ENCODE measurements at regions not wholly inside any gene's neighbourhood (a gene's known extent, or its start where the extent isn't known, plus 50 kb on each side); places are given as distances from the start of the nearest gene placed in this dataset.

DNA sequence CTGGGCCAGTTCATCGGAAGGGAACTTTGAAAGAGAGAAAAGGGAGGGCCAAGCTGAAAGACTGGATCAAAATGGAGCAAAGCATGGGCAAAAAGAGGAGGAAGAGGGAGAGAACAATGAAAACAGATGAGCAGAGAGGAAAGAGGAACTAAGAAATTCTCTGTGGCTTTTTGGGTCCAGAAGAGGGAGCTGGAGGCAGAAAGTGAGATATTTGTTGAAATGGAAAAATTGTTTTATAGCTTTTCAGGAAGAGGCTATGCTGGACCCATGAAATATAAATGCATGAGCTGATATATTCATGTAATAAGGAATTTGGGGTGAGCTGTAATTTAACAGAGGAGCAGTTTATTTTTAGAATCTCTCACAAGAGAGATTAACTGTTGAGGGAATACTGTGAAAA is 457.3 kb downstream of the DMAC1 start:
- no peak for DNase-seq (ENCODE audit: low spot score)
- TF ChIP-seq, protein P1, sequence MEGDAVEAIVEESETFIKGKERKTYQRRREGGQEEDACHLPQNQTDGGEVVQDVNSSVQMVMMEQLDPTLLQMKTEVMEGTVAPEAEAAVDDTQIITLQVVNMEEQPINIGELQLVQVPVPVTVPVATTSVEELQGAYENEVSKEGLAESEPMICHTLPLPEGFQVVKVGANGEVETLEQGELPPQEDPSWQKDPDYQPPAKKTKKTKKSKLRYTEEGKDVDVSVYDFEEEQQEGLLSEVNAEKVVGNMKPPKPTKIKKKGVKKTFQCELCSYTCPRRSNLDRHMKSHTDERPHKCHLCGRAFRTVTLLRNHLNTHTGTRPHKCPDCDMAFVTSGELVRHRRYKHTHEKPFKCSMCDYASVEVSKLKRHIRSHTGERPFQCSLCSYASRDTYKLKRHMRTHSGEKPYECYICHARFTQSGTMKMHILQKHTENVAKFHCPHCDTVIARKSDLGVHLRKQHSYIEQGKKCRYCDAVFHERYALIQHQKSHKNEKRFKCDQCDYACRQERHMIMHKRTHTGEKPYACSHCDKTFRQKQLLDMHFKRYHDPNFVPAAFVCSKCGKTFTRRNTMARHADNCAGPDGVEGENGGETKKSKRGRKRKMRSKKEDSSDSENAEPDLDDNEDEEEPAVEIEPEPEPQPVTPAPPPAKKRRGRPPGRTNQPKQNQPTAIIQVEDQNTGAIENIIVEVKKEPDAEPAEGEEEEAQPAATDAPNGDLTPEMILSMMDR (IDR thresholded peaks at IDR 0.05; ENCODE audit: extremely low read depth, insufficient read depth, missing control alignments), result no peak
- in situ Hi-C loops (cut with MboI; ENCODE audit: low pct_unique_long_range_greater_than_20kb, low sequenced_read_pairs, unreplicated experiment), result no loop called here

DNA sequence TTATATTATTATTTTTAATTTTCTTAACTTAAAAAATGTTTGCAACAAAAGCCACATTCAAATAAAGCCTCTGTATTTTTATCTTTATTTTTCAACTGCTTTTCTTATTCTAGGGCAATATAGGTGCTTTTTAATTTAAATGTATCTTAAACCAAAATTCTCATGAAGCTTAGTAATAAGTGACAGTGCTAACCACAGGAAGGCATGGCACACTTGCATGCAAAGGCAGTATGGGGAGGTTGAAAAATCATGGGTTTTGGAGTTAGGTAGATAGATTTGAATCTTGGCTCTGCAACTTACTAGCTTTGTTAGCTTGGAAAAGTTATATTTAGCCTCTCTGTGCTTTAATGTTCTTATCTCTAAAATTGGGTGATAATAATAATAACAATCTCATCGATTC is 458.0 kb downstream of the DMAC1 start:
- no peak for DNase-seq (ENCODE audit: low spot score)
- TF ChIP-seq, protein P1 (IDR thresholded peaks at IDR 0.05; ENCODE audit: extremely low read depth, insufficient read depth, missing control alignments), result no peak
- in situ Hi-C loops (cut with MboI; ENCODE audit: low pct_unique_long_range_greater_than_20kb, low sequenced_read_pairs, unreplicated experiment), result no loop called here

DNA sequence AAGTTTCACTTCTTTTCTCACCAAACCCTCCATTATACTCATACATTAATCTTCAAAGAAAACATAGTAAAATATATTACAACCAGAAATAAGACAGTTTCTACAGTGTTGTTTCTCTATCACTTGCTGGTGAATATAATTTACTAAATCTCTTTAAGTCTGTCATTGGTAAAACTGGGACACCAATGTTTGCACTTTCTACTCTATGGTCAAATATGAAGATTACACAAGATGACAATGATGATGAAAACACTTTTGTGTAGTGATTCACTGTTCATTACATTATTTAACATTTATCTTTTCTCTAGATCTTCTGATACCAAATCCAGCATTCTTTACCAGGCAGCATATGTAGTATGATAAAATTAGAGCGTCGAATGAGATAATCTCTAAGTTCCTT is 459.1 kb downstream of the DMAC1 start:
- DNase-seq (ENCODE audit: low spot score), result no peak
- in situ Hi-C loops (cut with MboI; ENCODE audit: low pct_unique_long_range_greater_than_20kb, low sequenced_read_pairs, unreplicated experiment), result no loop called here
- TF ChIP-seq, protein P1 (IDR thresholded peaks at IDR 0.05; ENCODE audit: extremely low read depth, insufficient read depth, missing control alignments), result no peak

DNA sequence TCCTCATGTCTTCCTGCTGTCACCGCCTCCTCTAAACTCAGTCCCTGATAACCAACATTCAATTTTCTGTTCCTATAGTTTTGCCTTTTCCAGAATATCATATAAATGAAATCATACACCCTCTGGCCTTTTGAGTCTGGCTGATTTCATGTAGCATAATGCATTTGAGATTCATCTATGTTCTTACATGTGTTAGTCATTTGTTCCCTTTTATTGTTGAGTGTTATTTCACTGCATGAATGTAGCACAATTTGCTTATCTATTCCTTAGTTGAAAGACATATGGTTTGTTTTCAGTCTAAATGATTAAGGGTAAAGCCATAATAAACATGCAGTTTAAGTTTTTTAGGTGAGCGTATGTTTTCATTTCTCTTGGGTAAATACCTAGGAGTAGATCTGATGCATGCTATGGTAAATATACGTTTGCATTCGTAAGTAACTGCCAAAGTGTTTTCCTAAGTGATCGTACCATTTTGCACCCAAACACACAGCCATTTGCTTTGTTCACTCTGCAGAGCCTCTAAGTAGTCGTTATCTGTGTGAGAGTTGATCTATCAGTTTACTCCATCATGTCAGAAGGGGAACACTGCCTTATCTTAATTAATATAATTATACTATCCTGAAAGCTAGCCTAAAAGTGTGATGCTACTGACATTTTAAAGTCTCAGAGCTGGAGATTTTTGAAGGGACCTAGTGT is 460.8 kb downstream of the DMAC1 start:
- in situ Hi-C loops (cut with MboI; ENCODE audit: low pct_unique_long_range_greater_than_20kb, low sequenced_read_pairs, unreplicated experiment), result no loop called here
- no peak for DNase-seq (ENCODE audit: low spot score)
- TF ChIP-seq, protein P1 (IDR thresholded peaks at IDR 0.05; ENCODE audit: extremely low read depth, insufficient read depth, missing control alignments), result no peak

DNA sequence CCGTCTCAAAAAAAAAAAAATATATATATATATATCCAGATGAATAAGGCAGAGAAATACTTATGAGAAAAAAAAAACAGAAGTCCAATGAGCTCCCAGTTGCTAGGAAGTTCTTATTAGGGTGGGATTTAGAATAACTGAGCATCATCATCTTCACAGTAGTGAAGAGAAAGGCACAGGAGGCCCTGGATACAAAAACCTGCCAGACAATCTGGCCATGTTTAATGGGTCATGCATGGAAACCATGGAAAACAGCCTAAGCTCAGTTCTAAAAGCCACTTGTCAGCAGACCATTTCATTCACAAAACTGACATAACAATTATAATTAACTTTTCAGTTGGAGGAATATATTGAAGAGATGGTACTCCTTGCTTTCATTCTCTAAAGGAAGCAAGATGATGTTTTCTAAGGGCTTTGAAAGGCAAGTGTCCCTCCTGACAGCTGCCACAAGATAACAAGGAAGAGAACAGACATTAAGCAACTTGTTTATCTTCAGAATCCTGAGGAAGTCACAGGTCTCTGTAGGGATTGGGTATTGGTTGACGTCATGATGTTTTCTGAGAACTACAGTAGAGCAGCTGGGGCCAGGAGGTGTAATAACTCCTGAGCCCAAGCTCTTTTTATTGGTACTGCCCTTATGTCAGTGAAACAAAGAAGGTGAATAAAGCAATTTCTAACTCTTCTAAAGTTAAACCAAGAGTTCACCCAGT is 463.1 kb downstream of the DMAC1 start:
- no peak for DNase-seq (ENCODE audit: low spot score)
- in situ Hi-C loops (cut with MboI; ENCODE audit: low pct_unique_long_range_greater_than_20kb, low sequenced_read_pairs, unreplicated experiment), result no loop called here
- TF ChIP-seq, protein P1 (IDR thresholded peaks at IDR 0.05; ENCODE audit: extremely low read depth, insufficient read depth, missing control alignments), result no peak

DNA sequence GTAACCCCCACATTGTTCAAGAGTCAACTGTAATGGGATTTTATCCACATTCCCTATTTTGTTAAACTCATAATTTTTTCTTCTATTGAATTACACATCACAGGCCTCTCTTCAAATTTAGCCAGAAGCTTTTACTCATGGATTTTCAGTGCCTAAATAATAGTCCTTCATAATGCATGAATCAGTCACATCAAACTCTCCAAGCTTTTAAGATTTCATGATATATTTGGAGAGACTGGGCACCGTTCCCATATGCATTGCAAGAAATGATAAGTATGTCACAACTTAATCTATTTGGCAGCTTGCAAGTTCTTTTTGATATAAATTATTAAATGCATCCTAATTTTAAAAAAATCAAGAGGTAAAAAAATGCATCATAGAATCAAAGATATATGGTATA is 465.9 kb downstream of the DMAC1 start:
- TF ChIP-seq, protein P1 (IDR thresholded peaks at IDR 0.05; ENCODE audit: extremely low read depth, insufficient read depth, missing control alignments), result no peak
- in situ Hi-C loops (cut with MboI; ENCODE audit: low pct_unique_long_range_greater_than_20kb, low sequenced_read_pairs, unreplicated experiment), result no loop called here
- no peak for DNase-seq (ENCODE audit: low spot score)
